NOMO-1 treated with DMSO at 0.1 percent for 48 hours (cell line): ENCODE measurements at regions not wholly inside any gene's neighbourhood (a gene's known extent, or its start where the extent isn't known, plus 50 kb on each side); places are given as distances from the start of the nearest gene placed in this dataset.

Experiments used
- DNase-seq: peaks from one replicate; lab custom pipeline; 2025; ENCODE audit not compliant: unreplicated experiment; lab: John Stamatoyannopoulos, UW

- no peak for DNase-seq
Measured at GRCh38 chr1:234554218-234554697, 55.7 kb downstream of the IRF2BP2 start.

GRCh38 chr1:234553240-234554188 lies 56.5 kb downstream of the IRF2BP2 start:
- no peak for DNase-seq

GRCh38 chr1:234551032-234551378 lies 59.0 kb downstream of the IRF2BP2 start:
- no peak for DNase-seq

GRCh38 chr1:234550341-234551031 lies 59.5 kb downstream of the IRF2BP2 start:
- no peak for DNase-seq

GRCh38 chr1:234549447-234550021 lies 60.4 kb downstream of the IRF2BP2 start:
- no peak for DNase-seq

- no peak for DNase-seq
Measured at GRCh38 chr1:234546890-234547788, 62.8 kb downstream of the IRF2BP2 start.

GRCh38 chr1:234546387-234546704 lies 63.6 kb downstream of the IRF2BP2 start:
- DNase-seq = no peak

GRCh38 chr1:234545517-234546386 lies 64.2 kb downstream of the IRF2BP2 start:
- no peak for DNase-seq

GRCh38 chr1:234544087-234544579 lies 65.2 kb upstream of the TARBP1 start:
- no peak for DNase-seq

- no peak for DNase-seq
Measured at GRCh38 chr1:234543442-234544086, 64.6 kb upstream of the TARBP1 start.

- DNase-seq = no peak
Measured at GRCh38 chr1:234542211-234542850, 63.4 kb upstream of the TARBP1 start.

GRCh38 chr1:234541286-234541975 lies 62.5 kb upstream of the TARBP1 start:
- DNase-seq = no peak

GRCh38 chr1:234540404-234540762 lies 61.4 kb upstream of the TARBP1 start:
- no peak for DNase-seq

- no peak for DNase-seq
Measured at GRCh38 chr1:234539666-234540403, 60.9 kb upstream of the TARBP1 start.

GRCh38 chr1:234538930-234539649 lies 60.1 kb upstream of the TARBP1 start:
- no peak for DNase-seq

- no peak for DNase-seq
Measured at GRCh38 chr1:234538062-234538731, 59.2 kb upstream of the TARBP1 start.
